Activated CD8-positive, alpha-beta memory T cell treated with anti-CD3 and anti-CD28 coated beads for 24 hours (primary cell): ENCODE measurements at regions not wholly inside any gene's neighbourhood (a gene's known extent, or its start where the extent isn't known, plus 50 kb on each side); places are given as distances from the start of the nearest gene placed in this dataset.
"Not testable (repeated sequence)": the region's sequence is repeated elsewhere in the genome, so short reads cannot be mapped to it uniquely, and the experiment has no call there.

Source experiments
- DNase-seq: peaks from one replicate; pipeline ENCODE4 v3.0.0-alpha.2; 2020

DNA sequence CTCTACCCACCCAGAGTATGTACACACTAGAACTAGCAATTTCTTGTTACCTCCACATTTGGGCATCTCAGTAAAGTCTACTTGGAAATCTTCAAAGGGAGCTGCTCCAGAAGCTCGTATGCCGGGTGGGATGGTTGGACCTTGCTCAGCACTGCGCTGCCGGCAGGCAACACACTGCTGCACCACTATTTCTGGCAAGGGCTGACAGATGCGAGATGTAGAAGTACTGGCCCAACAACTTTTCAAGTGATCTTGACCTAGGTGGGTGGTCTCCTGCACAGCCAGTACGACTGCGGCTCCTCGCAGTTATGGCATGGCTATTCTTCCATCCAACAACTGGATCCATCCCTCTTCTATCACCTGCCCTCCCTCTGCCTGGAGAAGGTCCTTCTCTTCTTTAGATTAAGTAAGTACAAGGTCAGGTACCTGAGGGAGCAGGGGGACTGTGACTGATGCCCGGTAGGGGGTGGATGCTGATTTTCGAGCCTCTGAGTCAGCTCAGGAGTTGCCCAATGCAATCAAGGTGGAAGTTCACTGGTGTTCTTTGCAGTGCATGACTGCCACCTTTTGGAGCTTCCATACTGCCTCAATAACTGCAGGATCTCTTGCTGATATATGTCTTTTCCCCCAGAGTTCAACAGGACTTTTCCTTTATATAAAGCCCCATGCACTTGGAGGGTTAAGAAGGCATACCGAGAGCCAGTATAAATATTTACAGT lies 100.4 kb upstream of the SLC1A4 start:
- DNase-seq = no peak

DNA sequence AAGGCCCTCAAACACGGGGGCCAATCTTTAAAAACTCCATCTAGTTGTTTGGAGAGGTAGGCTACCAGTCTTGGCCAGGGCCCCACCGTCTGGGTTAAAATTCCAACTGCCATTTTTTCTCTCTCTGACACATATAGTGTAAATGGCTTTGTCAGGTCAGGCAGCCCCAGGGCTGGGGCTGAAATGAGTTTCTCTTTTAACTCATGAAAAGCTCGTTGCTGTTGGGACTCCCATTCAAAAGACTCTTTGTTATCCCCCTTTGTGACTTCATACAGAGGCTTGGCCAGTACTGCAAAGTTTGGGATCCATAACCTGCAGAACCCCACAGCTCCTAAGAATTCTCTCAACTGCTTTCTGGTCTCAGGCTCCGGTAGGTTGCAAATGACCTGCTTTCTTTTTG lies 99.4 kb upstream of the SLC1A4 start:
- no peak for DNase-seq

DNA sequence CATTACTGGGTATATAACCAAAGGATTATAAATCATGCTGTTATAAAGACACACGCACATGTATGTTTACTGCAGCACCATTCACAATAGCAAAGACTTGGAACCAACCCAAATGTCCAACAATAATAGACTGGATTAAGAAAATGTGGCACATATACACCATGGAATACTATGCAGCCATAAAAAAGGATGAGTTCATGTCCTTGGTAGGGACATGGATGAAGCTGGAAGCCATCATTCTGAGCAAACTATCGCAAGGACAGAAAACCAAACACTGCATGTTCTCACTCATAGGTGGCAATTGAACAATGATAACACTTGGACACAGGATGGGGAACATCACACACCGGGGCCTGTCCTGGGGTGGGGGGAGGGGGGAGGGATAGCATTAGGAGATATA lies 92.6 kb upstream of the SLC1A4 start:
- not testable (repeated sequence) for DNase-seq

DNA sequence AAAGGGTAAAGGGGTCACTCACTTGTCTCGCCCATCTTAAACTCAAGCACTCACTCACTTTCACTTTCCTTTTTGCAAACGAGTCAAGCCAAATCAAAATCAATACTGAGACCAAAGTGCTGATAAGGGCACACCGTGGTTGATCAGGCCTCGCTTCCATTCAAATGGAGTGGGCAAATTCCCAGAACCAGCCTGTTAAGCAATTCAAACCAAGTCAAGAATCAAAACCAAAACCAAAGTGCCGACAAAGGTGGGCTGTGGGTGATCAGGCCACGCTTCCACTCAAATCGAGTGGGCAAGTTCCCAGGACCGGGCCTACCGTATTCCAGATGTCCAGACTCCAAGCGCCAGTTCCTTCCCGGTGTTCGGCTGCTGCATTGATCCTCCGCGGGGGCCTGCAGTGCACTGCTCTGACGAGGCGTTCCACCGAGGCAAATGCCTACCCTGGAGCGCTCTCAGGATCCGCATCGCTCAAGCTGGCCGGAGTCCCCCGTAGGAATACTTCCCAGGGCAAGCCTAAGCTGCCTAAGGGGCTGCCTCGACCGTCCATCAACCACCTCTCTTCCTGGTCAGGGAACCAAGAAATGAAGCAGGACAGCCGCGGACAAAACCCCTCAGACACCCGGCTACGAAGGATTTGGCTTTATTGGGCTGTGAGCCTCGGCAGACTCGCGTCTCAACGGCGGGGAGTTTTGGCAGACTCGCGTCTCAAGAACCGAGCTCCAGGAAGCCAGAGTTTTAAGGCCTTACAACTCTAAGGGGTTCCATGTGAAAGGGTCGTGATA lies 89.9 kb upstream of the SLC1A4 start:
- no peak for DNase-seq

DNA sequence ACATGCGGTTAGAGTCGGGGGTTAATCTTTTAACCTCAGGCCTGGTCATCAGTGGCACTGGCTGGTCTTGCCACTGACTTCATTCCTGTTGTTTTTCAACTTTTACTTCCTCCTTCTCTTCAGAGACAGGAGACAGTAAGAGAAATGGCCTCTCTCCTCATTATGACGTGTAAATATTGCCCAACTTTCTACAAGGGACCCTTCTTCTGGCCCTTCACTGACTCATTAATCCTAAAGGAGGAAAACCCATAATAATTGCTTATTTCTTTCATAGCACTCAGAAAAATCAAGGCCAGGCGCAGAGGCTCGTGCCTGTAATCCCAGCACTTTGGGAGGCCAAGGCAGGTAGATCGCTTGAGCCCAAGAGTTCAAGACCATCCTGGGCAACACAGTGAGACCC lies 89.3 kb upstream of the SLC1A4 start:
- DNase-seq = not testable (repeated sequence)

DNA sequence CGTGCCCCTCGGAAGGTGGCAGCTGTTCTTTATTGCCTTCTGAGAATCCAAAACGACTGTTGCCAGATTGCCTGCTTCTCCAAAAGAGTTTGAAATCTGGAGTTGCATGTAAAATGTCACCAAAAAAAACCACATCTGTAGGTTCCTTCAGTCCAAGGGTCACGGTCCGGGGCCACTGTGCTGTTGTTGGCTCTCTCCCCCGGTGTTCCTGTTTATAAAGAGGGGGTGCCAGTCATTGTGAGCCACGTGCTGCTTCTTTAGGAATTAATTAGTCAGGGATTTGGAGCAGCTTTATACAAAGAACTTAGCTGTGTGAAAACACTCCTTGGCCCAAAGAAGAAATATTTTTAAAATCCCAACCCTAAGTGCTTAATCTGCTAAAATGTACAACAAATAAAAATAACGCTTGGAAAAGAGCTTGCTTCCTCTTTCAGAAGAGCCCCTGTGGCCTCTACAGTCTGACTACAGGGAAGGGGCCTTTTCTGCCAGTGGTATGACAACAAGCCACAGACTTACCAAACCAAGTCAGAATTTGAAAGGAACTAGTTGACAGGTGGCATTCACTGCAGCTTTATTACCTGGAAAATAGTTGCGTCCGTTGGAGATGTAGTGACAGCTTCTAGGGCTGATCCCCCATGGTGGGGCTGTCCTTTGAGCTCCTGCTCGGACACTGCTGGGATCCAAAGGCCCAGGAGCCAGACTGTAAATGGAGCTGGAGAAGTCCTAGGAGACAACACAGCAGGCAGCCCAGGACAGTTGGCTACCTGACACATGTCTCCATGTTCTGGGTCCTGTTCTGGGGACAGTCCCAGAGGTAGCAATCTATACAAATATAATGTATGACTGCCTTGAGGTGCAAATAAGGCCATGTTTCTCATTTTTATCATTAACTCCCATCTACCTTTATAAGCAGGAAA lies 84.5 kb upstream of the SLC1A4 start:
- DNase-seq = no peak

DNA sequence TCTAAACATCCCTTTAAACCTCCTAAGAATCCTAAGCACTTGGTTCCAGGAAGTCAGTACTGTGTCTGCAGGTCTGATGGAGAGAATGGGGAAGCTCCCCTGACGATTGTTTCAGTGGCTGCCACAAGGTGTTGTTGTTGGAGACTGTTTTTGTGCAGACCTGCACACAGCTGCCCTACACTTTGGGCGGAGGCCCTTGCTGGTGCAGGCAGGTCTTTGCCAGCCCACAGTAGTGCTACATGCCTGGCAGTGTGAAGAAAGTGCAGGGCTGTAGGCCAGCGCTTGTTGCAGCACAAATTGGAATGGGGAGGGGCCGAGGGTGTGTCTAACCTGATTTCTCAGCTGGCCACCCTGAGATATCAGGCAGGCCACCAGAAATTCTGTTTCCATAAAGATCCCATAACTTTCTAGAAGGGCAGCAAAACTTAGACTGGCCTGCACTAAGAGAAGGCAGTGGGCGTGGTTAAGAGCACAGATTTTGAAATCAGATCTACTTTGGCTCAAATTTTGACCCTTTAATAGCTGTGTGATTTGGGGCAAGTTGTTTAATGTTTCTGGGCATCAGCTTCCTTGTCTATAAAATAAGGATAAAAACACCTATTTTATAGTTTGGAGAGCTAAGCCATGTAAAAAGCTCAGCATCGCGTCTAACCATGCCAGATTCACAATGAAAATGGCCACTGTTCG lies 83.7 kb upstream of the SLC1A4 start:
- DNase-seq = no peak

DNA sequence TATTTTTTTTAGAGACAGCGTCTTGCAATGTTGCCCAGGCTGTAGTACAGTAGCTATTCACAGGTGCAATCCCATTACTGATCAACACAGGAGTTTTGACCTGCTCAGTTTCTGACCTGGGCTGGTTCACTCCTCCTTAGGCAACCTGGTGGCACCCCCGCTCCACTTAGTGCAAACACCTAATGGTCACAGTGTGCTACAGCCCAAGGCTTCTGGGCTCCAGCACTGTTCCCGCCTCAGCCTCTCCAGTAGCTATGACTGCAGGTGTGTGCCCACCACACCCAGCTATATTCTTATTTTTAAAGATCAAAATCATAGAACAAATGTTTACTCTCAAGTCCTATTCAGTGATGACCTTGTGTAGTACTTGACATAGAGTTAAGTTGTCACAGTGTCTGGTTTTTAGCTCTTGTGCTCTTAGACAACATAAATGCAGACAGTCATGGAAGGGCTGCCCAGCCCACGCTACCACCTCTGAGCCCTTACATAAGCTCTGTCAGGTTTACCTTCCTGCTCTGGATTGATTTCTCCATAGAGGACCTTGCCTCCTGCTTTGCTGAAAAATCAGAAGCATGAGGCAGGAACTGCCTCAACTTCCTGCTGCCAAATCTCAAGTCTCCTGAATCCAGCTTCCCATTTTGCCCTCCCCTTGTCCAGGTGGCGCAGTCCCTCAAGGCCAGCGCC lies 82.2 kb upstream of the SLC1A4 start:
- DNase-seq = no peak

DNA sequence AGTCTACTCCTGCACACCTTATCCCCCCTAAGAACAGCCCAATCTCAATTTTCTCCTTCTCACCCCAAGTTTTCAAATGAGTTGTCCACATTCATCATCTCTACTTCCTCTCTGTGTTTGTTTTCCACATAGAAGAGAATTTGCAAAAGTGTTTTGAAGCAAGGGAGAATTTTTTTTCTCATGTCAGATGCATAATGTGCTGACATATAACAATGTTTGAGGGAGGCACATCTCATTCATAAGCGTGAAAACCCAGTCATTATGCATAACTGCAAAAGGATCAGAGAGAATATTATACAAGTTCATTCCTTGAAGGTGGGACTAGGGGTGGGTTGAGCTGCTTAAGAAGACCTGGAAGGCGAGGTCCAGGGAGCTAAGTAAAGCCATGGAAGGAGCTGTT lies 80.8 kb upstream of the SLC1A4 start:
- DNase-seq = no peak

DNA sequence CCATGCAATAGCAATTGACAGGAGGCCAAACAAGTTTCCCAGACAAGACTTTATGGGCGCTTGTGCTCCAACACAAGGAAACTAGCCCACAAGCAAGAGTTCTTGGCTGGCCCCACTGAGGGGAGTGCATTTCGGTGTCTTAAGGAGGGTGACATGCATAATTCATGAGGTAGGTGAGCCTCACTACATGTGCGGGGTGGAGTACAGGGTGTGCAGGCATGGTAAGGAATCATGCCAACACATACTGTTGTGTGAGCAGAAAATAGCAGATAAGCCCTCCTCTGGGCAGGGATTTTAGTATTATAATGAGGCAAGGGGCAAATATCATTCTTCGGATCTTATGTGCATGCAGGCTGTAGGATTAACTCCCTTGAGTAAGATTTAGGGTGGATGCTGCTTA lies 78.7 kb upstream of the SLC1A4 start:
- no peak for DNase-seq

DNA sequence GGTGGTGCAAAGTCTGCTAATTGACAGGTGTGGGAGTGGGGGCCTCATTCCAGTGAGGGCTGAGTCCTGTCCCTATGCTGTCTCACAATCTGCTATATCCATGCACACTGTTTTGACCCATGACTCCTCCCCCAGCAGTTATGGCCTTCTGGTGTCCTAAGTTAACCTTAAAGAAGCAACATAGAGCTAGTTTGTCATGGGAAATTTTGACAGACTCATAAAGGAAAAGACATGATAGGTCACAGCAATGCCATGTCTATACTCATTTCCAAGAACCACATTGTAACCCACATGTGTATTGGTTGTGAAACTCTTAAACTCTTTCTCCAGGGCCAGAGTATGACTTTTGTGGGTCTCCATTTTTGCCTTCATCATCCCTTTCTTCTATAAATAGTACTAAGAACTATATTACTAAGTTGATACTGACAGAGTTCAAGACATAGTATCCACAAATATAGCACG lies 78.2 kb upstream of the SLC1A4 start:
- DNase-seq = no peak

DNA sequence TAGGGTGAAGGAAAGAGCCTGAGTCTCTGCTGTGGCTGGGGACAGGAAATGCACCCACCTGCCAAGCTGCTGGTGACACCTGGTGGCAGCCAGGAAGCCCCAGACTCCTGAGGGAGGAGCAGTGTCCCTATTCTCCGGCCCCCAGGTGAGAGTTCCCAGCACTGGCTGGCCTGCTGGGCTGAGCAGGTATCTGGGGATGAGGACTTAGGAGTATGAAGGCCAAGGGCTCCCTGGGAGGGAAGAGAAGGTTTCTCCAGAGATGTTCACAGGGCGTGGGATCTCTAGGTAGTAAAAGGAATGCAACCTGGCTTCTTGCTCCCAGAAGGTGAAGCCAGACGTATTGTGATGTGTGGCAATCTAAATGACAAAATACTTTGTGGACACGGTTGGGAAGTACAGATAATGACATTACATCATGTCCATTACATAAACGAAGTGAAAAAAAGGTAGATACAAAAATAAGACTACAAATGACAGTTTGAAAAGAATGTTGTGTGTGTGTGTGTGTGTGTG lies 75.8 kb upstream of the SLC1A4 start:
- no peak for DNase-seq

DNA sequence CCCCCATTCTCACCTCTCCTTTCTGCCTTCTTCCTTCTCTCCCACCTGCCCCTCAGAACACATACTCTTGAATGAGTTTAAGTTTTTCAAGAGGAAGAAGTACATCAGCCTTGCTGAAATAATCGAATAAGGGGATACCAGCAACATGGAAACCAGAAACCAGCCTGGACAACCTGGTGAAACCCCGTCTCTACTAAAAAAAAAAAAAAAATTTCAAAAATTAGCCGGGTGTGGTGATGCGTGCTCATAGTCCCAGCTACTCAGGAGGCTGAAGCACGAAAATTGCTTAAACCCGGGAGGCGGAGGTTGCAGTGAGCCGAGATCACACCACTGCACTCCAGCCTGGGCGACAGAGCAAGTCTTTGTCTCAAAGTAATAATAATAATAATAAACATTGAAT lies 75.0 kb upstream of the SLC1A4 start:
- no peak for DNase-seq

DNA sequence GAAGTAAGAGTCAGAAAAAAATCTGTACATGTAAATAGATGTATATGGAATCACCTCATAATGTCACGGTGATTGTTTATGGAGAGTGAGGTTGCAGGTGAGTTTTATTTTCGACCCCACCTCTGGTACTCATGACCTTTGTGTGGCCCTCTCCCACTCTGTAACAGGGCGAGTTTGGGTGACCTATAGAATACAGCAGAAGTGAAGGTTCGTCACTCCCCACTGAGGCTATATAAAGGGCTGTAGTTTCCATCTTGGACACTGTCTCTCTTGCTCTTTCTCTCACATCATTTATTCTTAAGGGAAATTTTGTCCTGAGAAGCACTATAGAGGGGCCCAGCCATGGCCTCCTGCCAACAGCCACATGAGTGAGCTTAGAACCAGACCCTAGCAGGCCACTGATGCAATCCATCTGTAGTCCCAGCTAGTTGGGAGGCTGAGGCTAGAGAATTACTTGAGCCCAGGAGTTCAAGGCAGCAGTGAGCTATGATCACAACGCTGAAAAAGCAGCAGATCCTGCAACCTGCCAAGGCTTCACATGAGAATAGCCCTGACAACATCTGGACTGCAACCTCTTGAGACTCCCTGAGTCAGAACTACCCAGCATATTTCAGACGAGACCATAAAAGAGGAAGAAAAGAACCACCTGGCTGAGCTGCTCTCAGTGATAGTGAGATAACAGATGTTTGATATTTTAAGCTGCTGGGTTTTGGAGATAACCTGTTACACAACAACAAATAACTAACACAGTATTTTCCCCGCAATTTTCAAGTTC lies 74.3 kb upstream of the SLC1A4 start:
- DNase-seq = no peak

DNA sequence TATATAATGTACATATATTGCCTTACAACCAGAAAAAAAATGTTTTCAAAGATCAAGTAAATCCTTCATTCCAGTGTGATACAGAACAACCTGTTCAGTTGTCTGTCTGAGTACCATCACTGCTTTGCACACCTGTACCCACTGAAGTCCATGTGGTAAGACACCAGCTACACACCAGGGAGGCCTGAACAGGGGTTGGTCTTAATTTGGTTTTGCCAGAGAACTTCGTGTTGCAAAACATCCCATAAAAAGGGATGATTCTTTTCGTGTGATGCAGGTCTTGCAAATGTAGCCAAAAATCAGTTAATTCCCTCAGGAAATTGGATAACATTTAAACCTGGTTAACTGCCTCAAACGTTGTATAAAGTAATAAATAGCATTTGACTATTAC lies 73.7 kb upstream of the SLC1A4 start:
- no peak for DNase-seq

DNA sequence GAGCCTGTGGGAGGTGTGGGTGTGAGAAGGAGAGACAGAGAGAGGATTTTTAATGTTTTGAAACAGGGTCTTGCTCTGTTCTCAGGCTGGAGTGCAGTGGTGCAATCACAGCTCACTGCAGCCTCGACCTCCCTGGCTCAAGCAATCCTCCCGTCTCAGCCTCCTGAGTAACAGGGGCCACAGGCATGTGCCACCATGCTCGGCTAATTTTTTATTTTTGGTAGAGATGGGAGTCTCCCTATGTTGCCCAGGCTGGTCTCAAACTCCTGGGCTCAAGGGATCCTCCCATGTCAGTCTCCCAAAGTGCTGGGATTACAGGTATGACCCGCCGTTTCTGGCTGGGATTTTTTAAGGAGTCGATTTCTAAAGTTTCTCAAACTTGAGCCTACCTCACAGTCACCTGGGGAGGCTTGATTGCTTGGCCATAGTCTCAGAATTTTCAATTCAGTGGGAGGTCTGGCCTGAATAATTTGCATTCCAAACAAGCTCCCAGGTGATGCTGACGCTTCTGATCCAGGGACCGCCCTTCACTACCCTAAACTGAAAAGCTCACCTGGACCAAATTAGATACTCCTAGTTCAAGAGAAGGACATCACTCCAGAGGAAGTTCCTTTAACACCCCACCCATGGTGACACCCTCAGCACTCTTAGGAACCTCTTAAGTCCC lies 70.8 kb upstream of the SLC1A4 start:
- DNase-seq = no peak

DNA sequence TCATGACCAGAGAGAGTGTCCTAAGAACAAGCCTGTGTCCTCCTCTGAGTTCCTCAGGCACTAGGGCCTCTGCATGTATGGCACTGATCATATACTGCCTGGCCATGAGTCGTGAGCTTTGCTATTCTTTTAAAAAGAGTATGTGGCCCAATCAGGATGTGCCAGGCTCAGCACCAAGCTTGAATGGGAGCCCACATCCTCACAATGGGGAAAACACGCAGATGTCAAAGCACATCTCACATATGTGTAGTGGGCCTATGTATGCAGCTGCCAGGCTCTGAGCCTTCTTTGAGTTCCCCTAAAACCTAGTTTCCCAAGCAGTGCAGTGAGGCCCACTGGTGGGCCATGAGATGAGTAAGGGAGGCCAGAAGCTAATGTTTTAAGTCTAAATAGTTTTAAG lies 69.9 kb upstream of the SLC1A4 start:
- no peak for DNase-seq

DNA sequence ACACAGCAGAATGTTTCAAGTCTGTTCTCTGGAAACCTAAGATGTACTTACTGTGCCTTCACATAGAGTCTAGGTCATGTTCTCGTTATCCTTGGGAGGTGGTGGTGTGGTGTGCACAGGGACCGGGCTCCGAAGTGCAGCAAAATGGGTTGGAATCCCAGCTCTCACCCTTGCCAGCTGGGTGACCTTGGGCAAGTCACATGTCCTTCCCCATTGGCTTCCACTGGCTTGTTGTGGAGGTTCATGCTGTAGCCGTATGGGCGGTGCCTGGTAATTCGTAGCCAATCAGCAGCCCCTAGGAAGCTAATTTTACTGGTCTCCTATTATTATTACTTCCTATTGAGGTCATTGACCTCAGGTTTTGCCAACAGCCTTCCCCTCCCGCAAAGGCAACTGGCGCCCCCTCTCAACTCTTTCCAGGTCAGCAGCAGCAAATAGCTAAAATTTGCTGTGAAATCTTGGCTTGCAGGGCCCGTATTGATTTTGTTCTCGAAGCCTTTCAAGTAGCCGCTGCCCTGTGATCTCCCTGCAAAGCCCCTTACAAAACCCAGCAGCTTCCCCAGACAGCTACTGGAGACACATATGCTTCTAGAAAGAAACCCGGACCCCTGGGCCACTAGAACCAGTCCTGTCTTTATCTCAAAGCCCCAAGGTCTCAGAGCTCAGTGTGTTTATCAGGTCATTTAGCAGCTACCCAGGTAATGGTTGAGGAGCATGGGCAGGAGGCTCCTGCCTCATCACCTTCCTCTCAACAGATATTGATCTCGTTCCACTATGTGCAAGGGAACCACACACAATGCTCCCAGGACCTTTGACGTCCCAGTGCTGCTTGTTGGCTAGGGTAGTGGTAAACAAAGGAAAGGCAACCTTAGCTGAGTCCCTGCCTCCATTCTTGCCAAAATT lies 66.5 kb upstream of the SLC1A4 start:
- no peak for DNase-seq

DNA sequence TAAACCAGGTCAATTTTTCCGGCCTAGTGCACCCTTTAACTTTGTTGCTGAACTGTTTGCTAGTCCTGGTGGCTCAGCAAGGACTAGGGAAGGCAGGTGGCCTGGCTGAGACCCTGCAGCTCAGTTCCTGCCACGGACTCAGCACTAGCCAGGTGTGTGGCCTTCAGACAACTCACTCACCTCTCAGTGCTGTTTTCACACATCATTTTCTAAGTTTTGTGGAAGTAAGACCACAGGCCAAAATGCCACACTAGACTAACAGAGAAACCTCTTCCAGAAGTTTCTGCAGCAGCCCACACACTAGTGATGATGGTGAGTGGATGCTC lies 65.9 kb upstream of the SLC1A4 start:
- DNase-seq = no peak
